Sigmoid colon (tissue), 4 donors: ENCODE measurements at regions not wholly inside any gene's neighbourhood (a gene's known extent, or its start where the extent isn't known, plus 50 kb on each side); places are given as distances from the start of the nearest gene placed in this dataset.

Source experiments
- CTCF ChIP-seq, 4 experiments: fragments of 450-650 bp in 3 of 4; fragments of 200-600 bp in 1 of 4; IDR thresholded peaks; one replicate each; pipeline ENCODE4 v1.5.1; 2016 to 2019; ENCODE audit warnings: antibody characterized with exemption in 4 of 4, mild to moderate bottlenecking in 3 of 4, moderate library complexity in 2 of 4
- POLR2AphosphoS5 ChIP-seq, 4 donors: sonication (generic); formaldehyde crosslinking; IDR thresholded peaks; one replicate each; pipeline ENCODE4 v1.6.1; 2017; ENCODE audit warnings: antibody characterized with exemption in 4 of 4

GRCh38 chr14:105605464-105606304 is 79.3 kb downstream of the TMEM121 start:
- TF ChIP-seq CTCF (IDR thresholded peaks at IDR 0.05) (no peak), POLR2AphosphoS5 (IDR thresholded peaks at IDR 0.05) (no peak)
